Kidney epithelial cell (primary cell): ENCODE measurements at regions not wholly inside any gene's neighbourhood (a gene's known extent, or its start where the extent isn't known, plus 50 kb on each side); places are given as distances from the start of the nearest gene placed in this dataset.

Experiments
- DNase-seq: peaks from one replicate; pipeline ENCODE4 v3.0.0-alpha.2; 2010; ENCODE audit warnings: low read depth
- H3K27me3 ChIP-seq: 2 replicates; pipeline ENCODE4 v1.6.0; 2011; ENCODE audit warnings: low read length; ENCODE audit not compliant: control insufficient read depth, insufficient read depth
- H3K36me3 ChIP-seq: 2 replicates; pipeline ENCODE4 v1.5.1; 2011; ENCODE audit warnings: low read length; ENCODE audit not compliant: control insufficient read depth, insufficient read depth
- H3K4me3 ChIP-seq: 2 replicates; pipeline ENCODE4 v1.5.1; 2011; ENCODE audit warnings: low read depth, mild to moderate bottlenecking, control low read depth, low read length
- TF ChIP-seq, protein P1 (sequence below): IDR thresholded peaks from 2 replicates; pipeline ENCODE4 v1.5.1; 2011; ENCODE audit warnings: mild to moderate bottlenecking, moderate library complexity, low read length, control low read depth, inconsistent platforms; ENCODE audit not compliant: insufficient read depth, poor library complexity, severe bottlenecking

DNA sequence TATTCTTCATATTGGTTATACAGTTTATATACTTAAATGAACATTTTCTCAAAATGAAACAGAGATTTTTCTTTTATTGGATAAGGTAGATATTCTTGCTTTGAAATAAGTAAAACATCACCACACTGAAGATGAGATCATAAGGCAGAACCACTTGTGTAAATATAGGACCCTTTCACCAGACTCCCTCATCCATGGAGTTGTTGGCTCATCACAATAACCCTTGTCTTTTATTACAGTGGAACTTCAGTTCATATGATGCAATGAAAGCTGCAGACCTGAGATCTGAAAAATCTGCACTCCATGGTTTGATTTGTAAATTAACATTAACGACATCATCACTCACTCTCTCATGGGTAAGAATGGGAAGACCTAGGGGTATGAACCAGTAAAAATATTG, 51.9 kb upstream of the DBX2 start:
- TF ChIP-seq, protein P1, sequence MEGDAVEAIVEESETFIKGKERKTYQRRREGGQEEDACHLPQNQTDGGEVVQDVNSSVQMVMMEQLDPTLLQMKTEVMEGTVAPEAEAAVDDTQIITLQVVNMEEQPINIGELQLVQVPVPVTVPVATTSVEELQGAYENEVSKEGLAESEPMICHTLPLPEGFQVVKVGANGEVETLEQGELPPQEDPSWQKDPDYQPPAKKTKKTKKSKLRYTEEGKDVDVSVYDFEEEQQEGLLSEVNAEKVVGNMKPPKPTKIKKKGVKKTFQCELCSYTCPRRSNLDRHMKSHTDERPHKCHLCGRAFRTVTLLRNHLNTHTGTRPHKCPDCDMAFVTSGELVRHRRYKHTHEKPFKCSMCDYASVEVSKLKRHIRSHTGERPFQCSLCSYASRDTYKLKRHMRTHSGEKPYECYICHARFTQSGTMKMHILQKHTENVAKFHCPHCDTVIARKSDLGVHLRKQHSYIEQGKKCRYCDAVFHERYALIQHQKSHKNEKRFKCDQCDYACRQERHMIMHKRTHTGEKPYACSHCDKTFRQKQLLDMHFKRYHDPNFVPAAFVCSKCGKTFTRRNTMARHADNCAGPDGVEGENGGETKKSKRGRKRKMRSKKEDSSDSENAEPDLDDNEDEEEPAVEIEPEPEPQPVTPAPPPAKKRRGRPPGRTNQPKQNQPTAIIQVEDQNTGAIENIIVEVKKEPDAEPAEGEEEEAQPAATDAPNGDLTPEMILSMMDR = no peak
- DNase-seq = no peak
- Histone ChIP-seq H3K4me3 (no peak overlapping the region), H3K36me3 (no peaks in the 10 kb centered on the region), H3K27me3 (no peaks in the 10 kb centered on the region)

- Histone ChIP-seq H3K36me3 (no peaks in the 10 kb centered on the region), H3K4me3 (no peak overlapping the region), H3K27me3 (no peaks in the 10 kb centered on the region)
- no peak for DNase-seq
- TF ChIP-seq, protein P1 = no peak
Measured at GRCh38 chr12:45105996-45106395, 55.1 kb upstream of the DBX2 start.

GRCh38 chr12:45112306-45112705, 61.4 kb upstream of the DBX2 start:
- Histone ChIP-seq H3K36me3 (no peaks in the 10 kb centered on the region), H3K4me3 (no peak overlapping the region), H3K27me3 (no peaks in the 10 kb centered on the region)
- TF ChIP-seq, protein P1 = no peak
- DNase-seq = no peak

DNA sequence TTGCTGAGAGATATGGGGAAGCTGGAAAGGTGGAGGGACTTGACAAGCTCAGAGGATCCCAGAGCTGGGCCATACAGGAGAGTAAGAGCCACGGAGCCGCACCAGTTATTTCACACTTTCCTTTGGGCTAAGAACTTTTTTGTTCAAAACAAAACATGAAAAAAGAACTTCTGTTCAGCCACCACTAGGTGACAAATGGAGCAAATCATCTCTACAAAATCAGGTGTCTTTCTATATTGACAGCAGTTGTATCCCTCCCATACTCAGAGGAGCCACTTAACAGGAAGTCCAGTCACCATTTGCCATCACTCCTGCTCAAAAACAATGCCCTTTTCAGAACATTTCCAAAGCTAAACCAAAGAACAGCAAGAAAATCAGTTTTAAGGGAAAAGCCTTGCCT, 70.3 kb upstream of the DBX2 start:
- no peaks in the 10 kb centered on the region for H3K27me3 ChIP-seq
- H3K36me3 ChIP-seq = no peaks in the 10 kb centered on the region
- DNase-seq = no peak
- TF ChIP-seq, protein P1 = no peak
- no peak overlapping the region for H3K4me3 ChIP-seq

- Histone ChIP-seq H3K4me3 (no peak overlapping the region), H3K27me3 (no peaks in the 10 kb centered on the region), H3K36me3 (no peaks in the 10 kb centered on the region)
- TF ChIP-seq, protein P1 = peak; percentile 52
- peak; percentile 9 for DNase-seq
Measured at GRCh38 chr12:45122768-45123380, 72.0 kb upstream of the DBX2 start.

DNA sequence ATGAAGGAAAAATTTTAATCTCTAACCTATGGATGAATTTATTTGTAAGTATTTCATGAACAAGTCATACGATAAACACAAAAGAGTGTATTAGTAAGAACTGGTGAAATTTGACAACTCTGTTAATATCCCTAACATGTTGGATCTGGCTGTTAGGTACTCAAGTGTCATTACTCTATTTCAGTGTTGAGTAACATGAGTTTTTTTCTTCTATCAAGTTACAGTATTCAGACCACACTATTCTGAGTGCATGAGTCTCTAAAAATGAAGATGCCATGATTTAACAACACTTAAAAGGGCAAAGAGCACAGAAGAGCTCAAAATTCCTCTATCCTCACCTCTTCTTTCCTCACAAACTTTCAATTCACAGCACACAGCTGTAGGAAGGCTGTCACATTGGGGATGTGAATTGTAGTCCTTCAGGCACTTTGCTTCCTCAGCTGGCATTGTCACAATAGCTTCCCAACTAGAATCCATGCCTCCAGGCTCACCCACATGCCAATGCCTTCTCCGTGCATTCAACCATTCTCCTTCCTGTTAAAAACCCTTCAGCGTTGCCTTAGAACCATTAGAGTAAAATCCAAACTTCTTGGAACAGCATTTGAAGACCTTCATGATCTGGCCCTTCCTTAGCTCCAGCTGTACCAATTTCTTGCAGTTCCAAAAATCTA, 73.7 kb upstream of the DBX2 start:
- DNase-seq = no peak
- TF ChIP-seq, protein P1 = no peak
- Histone ChIP-seq H3K36me3 (no peaks in the 10 kb centered on the region), H3K4me3 (no peak overlapping the region), H3K27me3 (no peaks in the 10 kb centered on the region)
